Type B pancreatic cell (in vitro differentiated cells): ENCODE measurements at regions not wholly inside any gene's neighbourhood (a gene's known extent, or its start where the extent isn't known, plus 50 kb on each side); places are given as distances from the start of the nearest gene placed in this dataset.

Experiments
- DNase-seq: peaks from one replicate; pipeline ENCODE4 v3.0.0; 2021; ENCODE audit warnings: mixed read lengths; ENCODE audit not compliant: unreplicated experiment; ENCODE audit errors: extremely low spot score
- H3K27ac Mint-ChIP-seq: 2 replicates; pipeline ENCODE4 v1.8.0; 2021; ENCODE audit warnings: mild to moderate bottlenecking, mixed read lengths
- H3K27me3 Mint-ChIP-seq: 2 replicates; pipeline ENCODE4 v1.8.0; 2021; ENCODE audit warnings: mixed read lengths
- H3K36me3 Mint-ChIP-seq: 2 replicates; pipeline ENCODE4 v1.8.0; 2021; ENCODE audit warnings: mixed read lengths
- H3K4me1 Mint-ChIP-seq: one replicate; pipeline ENCODE4 v1.8.0; 2021; ENCODE audit warnings: mixed read lengths; ENCODE audit not compliant: unreplicated experiment
- H3K4me3 Mint-ChIP-seq: 2 replicates; pipeline ENCODE4 v1.8.0; 2021; ENCODE audit warnings: mild to moderate bottlenecking, mixed read lengths
- H3K9me3 Mint-ChIP-seq: 2 replicates; pipeline ENCODE4 v1.8.0; 2021; ENCODE audit warnings: mixed read lengths
- TF ChIP-seq, protein P1 (sequence below): fragments of 200-600 bp; sonication (generic); conservative IDR thresholded peaks from 2 replicates; pipeline ENCODE4 v1.5.0; 2021; ENCODE audit warnings: antibody characterized with exemption, mild to moderate bottlenecking

DNA sequence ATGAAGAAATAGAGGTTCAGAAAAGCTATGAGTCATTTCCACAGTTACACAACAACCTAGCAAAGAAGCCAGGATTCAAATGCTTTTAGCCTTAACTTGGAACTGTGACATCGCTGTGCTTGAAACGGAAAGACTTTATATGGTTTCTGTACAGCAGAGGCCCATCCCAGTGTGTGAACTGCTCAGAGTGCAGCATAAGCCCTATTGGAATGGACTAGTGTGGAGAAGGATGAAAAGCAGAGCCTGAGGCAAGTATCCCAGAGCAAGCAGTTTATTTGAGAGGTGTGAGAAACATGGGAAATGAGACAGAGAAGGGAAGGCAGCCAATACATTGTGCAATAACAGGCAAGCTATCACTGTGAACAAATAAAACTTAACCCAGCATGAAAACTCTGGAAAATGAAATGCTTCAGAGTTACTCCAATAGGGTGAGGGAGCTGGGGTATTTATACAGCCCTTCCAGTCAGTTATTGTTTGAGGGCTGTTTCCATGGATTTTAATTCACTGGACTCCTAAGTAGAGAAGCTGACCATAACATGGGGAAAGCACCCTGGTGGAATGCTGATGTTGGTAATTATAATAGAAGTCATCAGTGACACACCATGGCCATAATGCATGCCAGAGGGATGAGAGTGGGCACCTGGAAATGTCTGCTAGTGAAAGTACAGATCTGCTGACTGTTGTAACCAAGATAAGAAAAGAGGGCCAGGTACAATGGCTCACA, 254.0 kb upstream of the POU3F3 start:
- Mint-ChIP-seq H3K9me3 (peaks cover 5% of the 10 kb centered on the region), H3K4me1 (no peaks in the 10 kb centered on the region), H3K27me3 (no peaks in the 10 kb centered on the region), H3K4me3 (no peak overlapping the region), H3K36me3 (no peaks in the 10 kb centered on the region), H3K27ac (no peak overlapping the region)
- TF ChIP-seq, protein P1, sequence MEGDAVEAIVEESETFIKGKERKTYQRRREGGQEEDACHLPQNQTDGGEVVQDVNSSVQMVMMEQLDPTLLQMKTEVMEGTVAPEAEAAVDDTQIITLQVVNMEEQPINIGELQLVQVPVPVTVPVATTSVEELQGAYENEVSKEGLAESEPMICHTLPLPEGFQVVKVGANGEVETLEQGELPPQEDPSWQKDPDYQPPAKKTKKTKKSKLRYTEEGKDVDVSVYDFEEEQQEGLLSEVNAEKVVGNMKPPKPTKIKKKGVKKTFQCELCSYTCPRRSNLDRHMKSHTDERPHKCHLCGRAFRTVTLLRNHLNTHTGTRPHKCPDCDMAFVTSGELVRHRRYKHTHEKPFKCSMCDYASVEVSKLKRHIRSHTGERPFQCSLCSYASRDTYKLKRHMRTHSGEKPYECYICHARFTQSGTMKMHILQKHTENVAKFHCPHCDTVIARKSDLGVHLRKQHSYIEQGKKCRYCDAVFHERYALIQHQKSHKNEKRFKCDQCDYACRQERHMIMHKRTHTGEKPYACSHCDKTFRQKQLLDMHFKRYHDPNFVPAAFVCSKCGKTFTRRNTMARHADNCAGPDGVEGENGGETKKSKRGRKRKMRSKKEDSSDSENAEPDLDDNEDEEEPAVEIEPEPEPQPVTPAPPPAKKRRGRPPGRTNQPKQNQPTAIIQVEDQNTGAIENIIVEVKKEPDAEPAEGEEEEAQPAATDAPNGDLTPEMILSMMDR, result no peak
- no peak for DNase-seq

DNA sequence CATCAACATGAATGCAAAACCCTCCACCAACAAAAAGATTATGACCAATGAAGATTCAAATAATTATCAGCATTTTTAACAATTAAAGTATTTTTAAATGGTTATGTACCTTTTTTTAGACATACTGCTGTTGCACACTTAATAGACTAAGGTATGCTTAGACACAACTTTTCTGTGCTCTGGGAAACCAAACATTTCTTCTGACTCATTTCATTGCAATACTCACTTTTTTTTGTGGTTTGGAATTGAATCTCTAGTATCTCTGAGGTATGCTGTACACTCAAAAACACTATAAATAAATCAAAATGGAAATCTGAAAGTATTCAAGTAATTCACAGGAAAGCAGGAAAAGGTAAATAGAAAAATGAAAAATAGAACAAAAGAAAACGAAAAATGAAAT, 247.9 kb upstream of the POU3F3 start:
- TF ChIP-seq, protein P1, result no peak
- Mint-ChIP-seq H3K36me3 (no peaks in the 10 kb centered on the region), H3K27me3 (no peaks in the 10 kb centered on the region), H3K4me3 (no peak overlapping the region), H3K4me1 (no peaks in the 10 kb centered on the region), H3K9me3 (peaks cover 12% of the 10 kb centered on the region), H3K27ac (no peak overlapping the region)
- DNase-seq, result no peak

DNA sequence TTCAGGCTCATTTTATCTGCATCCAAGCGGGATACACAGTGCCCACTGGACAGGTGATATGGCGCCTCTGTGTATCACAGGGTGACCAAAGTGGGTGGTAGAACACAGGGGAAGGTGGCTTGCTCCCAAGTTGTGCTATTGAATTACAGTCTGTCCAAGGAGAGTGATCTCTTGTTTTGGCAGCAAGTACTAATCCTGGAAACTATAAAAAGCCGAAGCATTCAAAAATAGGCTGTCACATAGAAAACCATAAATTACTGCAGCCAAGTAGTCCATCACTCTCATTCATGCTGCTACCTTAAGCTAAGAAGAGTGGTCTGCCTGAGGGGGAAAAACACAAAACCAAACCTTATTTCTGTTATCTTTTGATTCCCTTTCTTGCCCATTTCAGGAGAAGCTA, 237.1 kb upstream of the POU3F3 start:
- TF ChIP-seq, protein P1, result no peak
- Mint-ChIP-seq H3K27ac (no peak overlapping the region), H3K4me3 (no peak overlapping the region), H3K27me3 (peaks cover 13% of the 10 kb centered on the region), H3K4me1 (no peaks in the 10 kb centered on the region), H3K36me3 (no peaks in the 10 kb centered on the region), H3K9me3 (no peaks in the 10 kb centered on the region)
- no peak for DNase-seq

DNA sequence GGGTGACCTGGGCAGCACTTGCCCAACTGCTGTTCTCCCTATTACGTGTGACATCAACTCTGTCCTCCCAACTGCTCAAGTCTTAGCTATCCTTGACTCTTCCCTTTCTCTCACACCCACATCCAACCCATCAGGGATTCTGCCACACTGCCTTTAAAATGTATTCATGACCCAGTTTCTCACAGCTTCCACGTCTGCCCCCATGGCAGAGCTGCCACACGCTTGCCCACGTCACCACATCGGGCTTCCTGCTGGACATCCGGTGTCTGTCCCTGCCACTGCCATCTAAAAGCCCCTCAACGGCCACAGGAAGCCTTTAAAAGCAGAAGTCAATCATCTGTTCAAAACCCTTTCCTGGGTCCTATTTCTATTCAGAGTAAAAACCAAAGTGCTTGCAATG, 233.1 kb upstream of the POU3F3 start:
- Mint-ChIP-seq H3K27ac (no peak overlapping the region), H3K4me1 (no peaks in the 10 kb centered on the region), H3K4me3 (no peak overlapping the region), H3K36me3 (no peaks in the 10 kb centered on the region), H3K27me3 (peaks cover 13% of the 10 kb centered on the region), H3K9me3 (no peaks in the 10 kb centered on the region)
- TF ChIP-seq, protein P1, result no peak
- no peak for DNase-seq

DNA sequence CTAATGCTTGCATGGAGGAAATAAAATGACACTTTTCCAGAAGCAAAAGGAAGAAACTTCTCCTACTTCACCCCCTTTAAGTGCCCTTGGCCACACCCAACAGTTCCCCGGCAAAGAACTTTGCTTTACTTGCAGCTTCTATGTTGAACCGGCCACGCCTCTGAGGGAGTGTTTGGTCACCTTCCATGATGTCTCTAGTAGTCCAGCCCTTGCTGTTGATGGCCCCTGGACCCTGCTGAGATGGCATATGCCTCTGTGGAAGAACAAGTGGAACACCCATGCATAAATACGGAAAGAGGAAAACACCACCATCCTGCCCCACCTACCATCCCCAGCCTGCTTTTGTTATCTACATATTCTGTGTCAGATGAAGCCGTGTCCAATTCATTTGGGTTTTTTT, 218.3 kb upstream of the POU3F3 start:
- Mint-ChIP-seq H3K27ac (no peak overlapping the region), H3K4me1 (peaks cover 17% of the 10 kb centered on the region), H3K36me3 (no peaks in the 10 kb centered on the region), H3K4me3 (no peak overlapping the region), H3K27me3 (peaks cover 12% of the 10 kb centered on the region), H3K9me3 (no peaks in the 10 kb centered on the region)
- TF ChIP-seq, protein P1, result no peak
- DNase-seq, result no peak
